WTC11 (cell line): ENCODE measurements at regions not wholly inside any gene's neighbourhood (a gene's known extent, or its start where the extent isn't known, plus 50 kb on each side); places are given as distances from the start of the nearest gene placed in this dataset.

ENCODE experiments used
- ATAC-seq: fragments of 200-7000 bp; cut with Tn5 transposase; 2 replicates; pipeline ENCODE4 v1.10.0; 2021; ENCODE audit warnings: mild to moderate bottlenecking, moderate library complexity
- CTCF ChIA-PET: fragments of 300-600 bp; sonication (Branson Sonifier 250); formaldehyde crosslinking; loops from one replicate; lab custom pipeline; 2021; ENCODE audit warnings: antibody characterized with exemption; lab: Charles Lee
- POLR2A ChIA-PET: fragments of 350-600 bp; sonication (Branson Sonifier 250); formaldehyde crosslinking; loops from one replicate; lab custom pipeline; 2021; ENCODE audit warnings: antibody characterized with exemption; lab: Charles Lee
- DNase-seq: peaks from one replicate; pipeline ENCODE4 v3.0.0; 2021; ENCODE audit warnings: low spot score
- H3K27ac Mint-ChIP-seq: 2 replicates; pipeline ENCODE4 v1.8.0; 2021; ENCODE audit warnings: mixed read lengths
- H3K27me3 Mint-ChIP-seq: 2 replicates; pipeline ENCODE4 v1.8.0; 2021; ENCODE audit warnings: low read depth, mild to moderate bottlenecking, moderate library complexity, mixed read lengths
- H3K36me3 Mint-ChIP-seq: 2 replicates; pipeline ENCODE4 v1.8.0; 2021; ENCODE audit warnings: mixed read lengths
- H3K4me1 Mint-ChIP-seq: 2 replicates; pipeline ENCODE4 v1.8.0; 2022; ENCODE audit warnings: mixed read lengths
- H3K4me3 Mint-ChIP-seq: 2 replicates; pipeline ENCODE4 v1.8.0; 2021; ENCODE audit warnings: mild to moderate bottlenecking, moderate library complexity, mixed read lengths
- H3K9me3 Mint-ChIP-seq: 2 replicates; pipeline ENCODE4 v1.8.0; 2021; ENCODE audit warnings: mixed read lengths
- CREB1 ChIP-seq: sonication (generic); formaldehyde crosslinking; IDR thresholded peaks from 2 replicates; pipeline ENCODE4 v1.8.0; 2023; ENCODE audit warnings: mild to moderate bottlenecking, missing genetic modification reagents
- EMX1 ChIP-seq: fragments of 250-450 bp; sonication (Bioruptor Pico); IDR thresholded peaks from 2 replicates; pipeline ENCODE4 v1.8.0; 2021; ENCODE audit warnings: mild to moderate bottlenecking
- MYBL2 ChIP-seq: sonication (generic); formaldehyde crosslinking; IDR thresholded peaks from 2 replicates; pipeline ENCODE4 v1.8.1; 2023; ENCODE audit warnings: mild to moderate bottlenecking, moderate library complexity, missing genetic modification reagents
- NFATC4 ChIP-seq: fragments of 250-450 bp; sonication (Bioruptor Pico); IDR thresholded peaks from 2 replicates; pipeline ENCODE4 v1.9.0; 2021; ENCODE audit warnings: mild to moderate bottlenecking
- NFYB ChIP-seq: sonication (generic); formaldehyde crosslinking; conservative IDR thresholded peaks from 2 replicates; pipeline ENCODE4 v1.8.0; 2022; ENCODE audit warnings: low read depth, missing genetic modification reagents
- NR1H2 ChIP-seq: sonication (generic); formaldehyde crosslinking; IDR thresholded peaks from 2 replicates; pipeline ENCODE4 v1.9.0; 2021; ENCODE audit warnings: mild to moderate bottlenecking, moderate library complexity, missing genetic modification reagents
- NR3C1 ChIP-seq: sonication (generic); formaldehyde crosslinking; conservative IDR thresholded peaks from 2 replicates; pipeline ENCODE4 v1.8.1; 2023; ENCODE audit warnings: low read depth, mild to moderate bottlenecking, missing genetic modification reagents
- OVOL2 ChIP-seq: fragments of 250-450 bp; sonication (Bioruptor Pico); IDR thresholded peaks from 2 replicates; pipeline ENCODE4 v1.9.0; 2021; ENCODE audit warnings: mild to moderate bottlenecking, borderline replicate concordance
- RELA ChIP-seq: sonication (generic); formaldehyde crosslinking; IDR thresholded peaks from 2 replicates; pipeline ENCODE4 v1.8.1; 2022; ENCODE audit warnings: missing genetic modification reagents, mild to moderate bottlenecking, borderline replicate concordance
- SOX15 ChIP-seq: fragments of 250-450 bp; sonication (Bioruptor Pico); IDR thresholded peaks from 2 replicates; pipeline ENCODE4 v1.9.0; 2021; ENCODE audit warnings: mild to moderate bottlenecking
- TCF7 ChIP-seq: sonication (generic); formaldehyde crosslinking; IDR thresholded peaks from 2 replicates; pipeline ENCODE4 v1.8.0; 2022; ENCODE audit warnings: mild to moderate bottlenecking, low read depth, missing genetic modification reagents, moderate library complexity
- ZBTB21 ChIP-seq: sonication (generic); formaldehyde crosslinking; IDR thresholded peaks from 2 replicates; pipeline ENCODE4 v1.8.1; 2023; ENCODE audit warnings: mild to moderate bottlenecking, missing genetic modification reagents, borderline replicate concordance
- ZNF138 ChIP-seq: sonication (generic); formaldehyde crosslinking; conservative IDR thresholded peaks from 2 replicates; pipeline ENCODE4 v1.8.1; 2022; ENCODE audit warnings: mild to moderate bottlenecking, moderate library complexity, missing genetic modification reagents
- ZNF396 ChIP-seq: fragments of 250-450 bp; sonication (Bioruptor Pico); IDR thresholded peaks from 2 replicates; pipeline ENCODE4 v1.8.0; 2021; ENCODE audit warnings: mild to moderate bottlenecking, moderate library complexity, borderline replicate concordance
- TF ChIP-seq, protein P1 (sequence below): fragments of 250-450 bp; sonication (Bioruptor Pico); IDR thresholded peaks from 2 replicates; pipeline ENCODE4 v1.9.0; 2021; ENCODE audit warnings: mild to moderate bottlenecking
- TF ChIP-seq, protein P2 (sequence below): sonication (generic); formaldehyde crosslinking; IDR thresholded peaks from 2 replicates; pipeline ENCODE4 v1.8.0; 2022; ENCODE audit warnings: mild to moderate bottlenecking, missing genetic modification reagents
- TF ChIP-seq, protein P3 (sequence below): sonication (generic); formaldehyde crosslinking; IDR thresholded peaks from 2 replicates; pipeline ENCODE4 v1.8.1; 2023; ENCODE audit warnings: mild to moderate bottlenecking, missing genetic modification reagents
- TF ChIP-seq, protein P4 (sequence below): sonication (generic); formaldehyde crosslinking; IDR thresholded peaks from 2 replicates; pipeline ENCODE4 v1.8.1; 2023; ENCODE audit warnings: mild to moderate bottlenecking, missing genetic modification reagents
- TF ChIP-seq, protein P5 (sequence below): fragments of 250-450 bp; sonication (Bioruptor Pico); conservative IDR thresholded peaks from 2 replicates; pipeline ENCODE4 v1.9.0; 2021; ENCODE audit warnings: mild to moderate bottlenecking
- TF ChIP-seq, protein P6 (sequence below): sonication (generic); formaldehyde crosslinking; IDR thresholded peaks from 2 replicates; pipeline ENCODE4 v1.8.0; 2023; ENCODE audit warnings: missing genetic modification reagents, mild to moderate bottlenecking, borderline replicate concordance

DNA sequence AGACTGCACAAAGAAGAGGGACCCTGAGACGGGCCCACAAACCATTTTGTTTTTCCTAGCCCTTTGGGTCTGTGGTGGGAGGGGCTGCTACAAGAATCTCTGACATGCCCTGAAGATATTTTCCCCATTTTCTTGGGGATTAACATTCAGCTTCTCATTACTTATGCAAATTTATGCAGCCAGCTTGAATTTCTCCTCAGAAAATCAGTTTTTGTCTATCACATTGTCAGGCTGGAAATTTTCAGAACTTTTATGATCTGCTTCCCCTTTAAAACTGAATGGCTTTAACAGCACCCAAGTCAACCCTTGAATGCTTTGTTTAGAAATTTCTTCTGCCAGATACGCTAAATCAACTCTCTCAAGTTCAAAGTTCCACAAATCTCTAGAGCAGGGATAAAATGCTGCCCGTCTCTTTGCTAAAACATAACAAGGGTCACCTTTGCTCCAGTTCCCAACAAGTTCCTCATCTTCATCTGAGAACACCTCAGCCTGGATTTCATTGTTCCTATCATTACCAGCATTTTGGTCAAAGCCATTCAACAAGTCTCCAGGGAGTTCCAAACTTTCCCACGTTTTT, 560.0 kb upstream of the KCND2 start:
- Mint-ChIP-seq H3K4me3 (no peak overlapping the region), H3K36me3 (no peaks in the 10 kb centered on the region), H3K27me3 (no peaks in the 10 kb centered on the region), H3K4me1 (no peaks in the 10 kb centered on the region; the same call in 1 of the 2 replicates), H3K9me3 (peaks cover 10% of the 10 kb centered on the region), H3K27ac (no peak overlapping the region)
- DNase-seq, result no peak
- TF ChIP-seq, protein P1, sequence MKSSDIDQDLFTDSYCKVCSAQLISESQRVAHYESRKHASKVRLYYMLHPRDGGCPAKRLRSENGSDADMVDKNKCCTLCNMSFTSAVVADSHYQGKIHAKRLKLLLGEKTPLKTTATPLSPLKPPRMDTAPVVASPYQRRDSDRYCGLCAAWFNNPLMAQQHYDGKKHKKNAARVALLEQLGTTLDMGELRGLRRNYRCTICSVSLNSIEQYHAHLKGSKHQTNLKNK (CRISPR knock-in tag), result no peak
- TF ChIP-seq NFYB (CRISPR knock-in tag), result no peak
- TF ChIP-seq, protein P2, sequence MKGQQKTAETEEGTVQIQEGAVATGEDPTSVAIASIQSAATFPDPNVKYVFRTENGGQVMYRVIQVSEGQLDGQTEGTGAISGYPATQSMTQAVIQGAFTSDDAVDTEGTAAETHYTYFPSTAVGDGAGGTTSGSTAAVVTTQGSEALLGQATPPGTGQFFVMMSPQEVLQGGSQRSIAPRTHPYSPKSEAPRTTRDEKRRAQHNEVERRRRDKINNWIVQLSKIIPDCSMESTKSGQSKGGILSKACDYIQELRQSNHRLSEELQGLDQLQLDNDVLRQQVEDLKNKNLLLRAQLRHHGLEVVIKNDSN (CRISPR knock-in tag), result no peak
- TF ChIP-seq CREB1 (CRISPR knock-in tag), result no peak
- TF ChIP-seq NFATC4 (CRISPR knock-in tag), result no peak
- no peak for TF ChIP-seq ZBTB21 (CRISPR knock-in tag)
- no peak for TF ChIP-seq EMX1 (CRISPR knock-in tag)
- no peak for TF ChIP-seq ZNF138 (CRISPR knock-in tag)
- TF ChIP-seq RELA, result no peak
- TF ChIP-seq MYBL2 (CRISPR knock-in tag), result no peak
- POLR2A ChIA-PET, result no interaction called here
- ATAC-seq, result no peak
- CTCF ChIA-PET, result no interaction called here

DNA sequence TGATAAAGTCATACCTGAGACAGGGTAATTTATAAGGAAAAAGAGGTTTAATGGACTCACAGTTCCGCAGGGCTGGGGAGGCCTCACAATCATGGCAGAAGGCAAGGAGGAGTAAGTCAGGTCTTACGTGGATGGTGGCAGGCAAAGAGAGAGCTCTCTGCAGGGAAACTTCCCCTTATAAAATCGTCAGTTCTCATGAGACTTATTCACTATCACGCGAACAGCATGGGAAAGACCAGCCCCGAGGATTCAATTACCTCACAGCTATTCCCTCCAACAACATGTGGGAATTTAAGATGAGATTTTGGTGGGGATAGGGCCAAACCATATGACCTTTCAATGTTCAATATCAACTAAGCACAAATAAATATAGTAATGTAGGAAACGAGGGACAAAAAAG, 559.4 kb upstream of the KCND2 start:
- no peaks in the 10 kb centered on the region for H3K36me3 Mint-ChIP-seq
- ChIA-PET POLR2A (no interaction called here), CTCF (no interaction called here)
- H3K27ac Mint-ChIP-seq, result no peak overlapping the region
- no peak for DNase-seq
- no peaks in the 10 kb centered on the region for H3K27me3 Mint-ChIP-seq
- H3K4me3 Mint-ChIP-seq, result no peak overlapping the region
- no peaks in the 10 kb centered on the region; the same call in 1 of the 2 replicates for H3K4me1 Mint-ChIP-seq
- ATAC-seq, result no peak
- peaks cover 10% of the 10 kb centered on the region for H3K9me3 Mint-ChIP-seq
- no peak for TF ChIP-seq OVOL2

DNA sequence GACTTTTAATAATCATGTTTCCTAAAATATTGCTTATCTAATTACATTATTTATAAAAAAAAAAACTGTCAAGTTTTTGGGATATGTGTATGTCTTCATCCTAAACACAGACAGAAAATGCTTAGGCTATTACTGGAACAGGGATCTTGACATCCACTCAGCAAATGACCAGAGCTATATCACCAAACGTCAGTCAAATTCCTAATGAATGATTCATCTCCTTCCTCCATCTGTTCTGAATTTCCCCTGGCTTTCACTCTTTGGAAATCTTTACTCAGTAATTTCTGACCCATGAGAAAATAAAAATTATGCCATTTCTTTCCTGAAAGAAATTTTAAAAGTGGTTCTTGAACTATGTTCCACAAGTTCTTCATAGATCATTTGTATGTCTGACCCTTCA, 552.4 kb upstream of the KCND2 start:
- Mint-ChIP-seq H3K36me3 (no peaks in the 10 kb centered on the region), H3K27me3 (no peaks in the 10 kb centered on the region), H3K4me1 (peaks cover 3% of the 10 kb centered on the region; the same call in 1 of the 2 replicates), H3K27ac (no peak overlapping the region), H3K9me3 (no peaks in the 10 kb centered on the region), H3K4me3 (no peak overlapping the region)
- ATAC-seq (no peak), DNase-seq (no peak)
- TF ChIP-seq MYBL2 (CRISPR knock-in tag), result no peak
- TF ChIP-seq NR1H2, result no peak
- no peak for TF ChIP-seq TCF7
- no peak for TF ChIP-seq NR3C1 (CRISPR knock-in tag)
- TF ChIP-seq SOX15 (CRISPR knock-in tag), result no peak
- TF ChIP-seq, protein P3, sequence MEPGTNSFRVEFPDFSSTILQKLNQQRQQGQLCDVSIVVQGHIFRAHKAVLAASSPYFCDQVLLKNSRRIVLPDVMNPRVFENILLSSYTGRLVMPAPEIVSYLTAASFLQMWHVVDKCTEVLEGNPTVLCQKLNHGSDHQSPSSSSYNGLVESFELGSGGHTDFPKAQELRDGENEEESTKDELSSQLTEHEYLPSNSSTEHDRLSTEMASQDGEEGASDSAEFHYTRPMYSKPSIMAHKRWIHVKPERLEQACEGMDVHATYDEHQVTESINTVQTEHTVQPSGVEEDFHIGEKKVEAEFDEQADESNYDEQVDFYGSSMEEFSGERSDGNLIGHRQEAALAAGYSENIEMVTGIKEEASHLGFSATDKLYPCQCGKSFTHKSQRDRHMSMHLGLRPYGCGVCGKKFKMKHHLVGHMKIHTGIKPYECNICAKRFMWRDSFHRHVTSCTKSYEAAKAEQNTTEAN, result no peak
- TF ChIP-seq, protein P4, sequence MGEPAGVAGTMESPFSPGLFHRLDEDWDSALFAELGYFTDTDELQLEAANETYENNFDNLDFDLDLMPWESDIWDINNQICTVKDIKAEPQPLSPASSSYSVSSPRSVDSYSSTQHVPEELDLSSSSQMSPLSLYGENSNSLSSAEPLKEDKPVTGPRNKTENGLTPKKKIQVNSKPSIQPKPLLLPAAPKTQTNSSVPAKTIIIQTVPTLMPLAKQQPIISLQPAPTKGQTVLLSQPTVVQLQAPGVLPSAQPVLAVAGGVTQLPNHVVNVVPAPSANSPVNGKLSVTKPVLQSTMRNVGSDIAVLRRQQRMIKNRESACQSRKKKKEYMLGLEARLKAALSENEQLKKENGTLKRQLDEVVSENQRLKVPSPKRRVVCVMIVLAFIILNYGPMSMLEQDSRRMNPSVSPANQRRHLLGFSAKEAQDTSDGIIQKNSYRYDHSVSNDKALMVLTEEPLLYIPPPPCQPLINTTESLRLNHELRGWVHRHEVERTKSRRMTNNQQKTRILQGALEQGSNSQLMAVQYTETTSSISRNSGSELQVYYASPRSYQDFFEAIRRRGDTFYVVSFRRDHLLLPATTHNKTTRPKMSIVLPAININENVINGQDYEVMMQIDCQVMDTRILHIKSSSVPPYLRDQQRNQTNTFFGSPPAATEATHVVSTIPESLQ (CRISPR knock-in tag), result no peak
- TF ChIP-seq, protein P5, sequence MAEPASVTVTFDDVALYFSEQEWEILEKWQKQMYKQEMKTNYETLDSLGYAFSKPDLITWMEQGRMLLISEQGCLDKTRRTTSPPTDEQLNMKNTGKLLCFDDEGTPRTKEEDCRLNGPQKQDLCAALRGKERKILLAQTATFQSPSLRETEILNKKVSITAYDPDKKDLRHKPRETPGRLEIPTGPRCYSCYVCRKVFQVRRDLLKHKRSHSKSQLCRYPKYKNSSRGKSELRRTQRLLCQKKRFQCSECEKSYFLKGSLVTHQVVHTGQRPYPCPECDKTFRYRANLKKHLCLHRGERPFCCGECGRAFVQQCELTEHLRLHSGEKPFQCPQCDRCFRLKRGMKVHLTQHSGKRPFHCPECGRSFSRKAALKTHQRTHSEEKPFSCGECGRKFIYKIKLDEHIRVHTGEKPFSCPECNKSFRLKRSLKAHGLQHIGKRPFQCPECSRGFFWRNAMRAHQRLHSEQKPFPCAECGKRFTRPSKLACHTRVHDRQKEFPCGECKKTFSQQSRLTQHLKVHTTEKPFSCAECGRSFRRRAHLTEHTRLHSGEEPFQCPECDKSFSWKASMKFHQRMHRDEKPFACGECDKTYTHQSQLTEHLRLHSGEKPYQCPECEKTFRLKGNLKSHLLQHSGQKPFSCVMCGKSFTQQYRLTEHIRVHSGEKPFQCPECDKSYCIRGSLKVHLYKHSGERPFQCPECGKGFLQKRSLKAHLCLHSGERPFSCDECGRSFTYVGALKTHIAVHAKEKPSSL (CRISPR knock-in tag), result no peak
- TF ChIP-seq, protein P6, sequence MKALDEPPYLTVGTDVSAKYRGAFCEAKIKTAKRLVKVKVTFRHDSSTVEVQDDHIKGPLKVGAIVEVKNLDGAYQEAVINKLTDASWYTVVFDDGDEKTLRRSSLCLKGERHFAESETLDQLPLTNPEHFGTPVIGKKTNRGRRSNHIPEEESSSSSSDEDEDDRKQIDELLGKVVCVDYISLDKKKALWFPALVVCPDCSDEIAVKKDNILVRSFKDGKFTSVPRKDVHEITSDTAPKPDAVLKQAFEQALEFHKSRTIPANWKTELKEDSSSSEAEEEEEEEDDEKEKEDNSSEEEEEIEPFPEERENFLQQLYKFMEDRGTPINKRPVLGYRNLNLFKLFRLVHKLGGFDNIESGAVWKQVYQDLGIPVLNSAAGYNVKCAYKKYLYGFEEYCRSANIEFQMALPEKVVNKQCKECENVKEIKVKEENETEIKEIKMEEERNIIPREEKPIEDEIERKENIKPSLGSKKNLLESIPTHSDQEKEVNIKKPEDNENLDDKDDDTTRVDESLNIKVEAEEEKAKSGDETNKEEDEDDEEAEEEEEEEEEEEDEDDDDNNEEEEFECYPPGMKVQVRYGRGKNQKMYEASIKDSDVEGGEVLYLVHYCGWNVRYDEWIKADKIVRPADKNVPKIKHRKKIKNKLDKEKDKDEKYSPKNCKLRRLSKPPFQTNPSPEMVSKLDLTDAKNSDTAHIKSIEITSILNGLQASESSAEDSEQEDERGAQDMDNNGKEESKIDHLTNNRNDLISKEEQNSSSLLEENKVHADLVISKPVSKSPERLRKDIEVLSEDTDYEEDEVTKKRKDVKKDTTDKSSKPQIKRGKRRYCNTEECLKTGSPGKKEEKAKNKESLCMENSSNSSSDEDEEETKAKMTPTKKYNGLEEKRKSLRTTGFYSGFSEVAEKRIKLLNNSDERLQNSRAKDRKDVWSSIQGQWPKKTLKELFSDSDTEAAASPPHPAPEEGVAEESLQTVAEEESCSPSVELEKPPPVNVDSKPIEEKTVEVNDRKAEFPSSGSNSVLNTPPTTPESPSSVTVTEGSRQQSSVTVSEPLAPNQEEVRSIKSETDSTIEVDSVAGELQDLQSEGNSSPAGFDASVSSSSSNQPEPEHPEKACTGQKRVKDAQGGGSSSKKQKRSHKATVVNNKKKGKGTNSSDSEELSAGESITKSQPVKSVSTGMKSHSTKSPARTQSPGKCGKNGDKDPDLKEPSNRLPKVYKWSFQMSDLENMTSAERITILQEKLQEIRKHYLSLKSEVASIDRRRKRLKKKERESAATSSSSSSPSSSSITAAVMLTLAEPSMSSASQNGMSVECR (CRISPR knock-in tag), result no peak
- TF ChIP-seq ZNF396 (CRISPR knock-in tag), result no peak
- CTCF ChIA-PET, result no interaction called here
- POLR2A ChIA-PET, result no interaction called here
